ENCODE measurements at regions not wholly inside any gene's neighbourhood (a gene's known extent, or its start where the extent isn't known, plus 50 kb on each side); places are given as distances from the start of the nearest gene placed in this dataset.

GRCh38 chr3:107861904-107862303 lies 228.9 kb downstream of the CD47 start:
- DNase-seq (ENCODE audit: low spot score): no peak

GRCh38 chr3:107861422-107861821 lies 229.4 kb downstream of the CD47 start:
- no peak for TF ChIP-seq CTCF (IDR thresholded peaks at IDR 0.05; ENCODE audit: extremely low read depth, missing control alignments)
- DNase-seq (ENCODE audit: low spot score): no peak

More at GRCh38 chr3:107861904-107862303, 228.9 kb downstream of the CD47 start:
- TF ChIP-seq CTCF (IDR thresholded peaks at IDR 0.05; ENCODE audit: extremely low read depth, missing control alignments): no peak
